ENCODE measurements at regions not wholly inside any gene's neighbourhood (a gene's known extent, or its start where the extent isn't known, plus 50 kb on each side); places are given as distances from the start of the nearest gene placed in this dataset.

DNA sequence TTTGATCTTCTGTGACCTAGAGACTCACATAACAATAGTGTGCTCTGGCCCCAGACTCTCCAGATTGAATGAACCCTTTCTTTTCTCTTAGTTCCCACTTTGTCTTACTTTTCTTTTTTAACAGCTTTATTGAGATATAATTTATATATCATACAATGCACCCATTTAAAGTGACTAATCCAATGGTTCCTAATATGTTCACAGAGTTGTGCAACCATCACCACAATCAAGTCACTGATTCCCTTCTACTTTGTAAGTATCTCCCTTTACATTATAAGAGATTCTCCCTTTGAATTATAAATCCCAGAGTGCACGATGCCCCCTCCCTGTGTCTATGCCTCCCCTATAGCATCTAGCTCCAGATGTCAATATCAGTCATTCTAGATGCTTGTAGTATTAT, 172.4 kb downstream of the HINT1 start:
- peaks cover 7% of the 10 kb centered on the region for H3K4me1 Mint-ChIP-seq
- no peak overlapping the region for H3K27ac Mint-ChIP-seq
- no peak overlapping the region for H3K4me3 Mint-ChIP-seq
- no peak for DNase-seq (ENCODE audit: low spot score)
- ATAC-seq = no peak
- CTCF ChIA-PET = no interaction called here
- H3K36me3 Mint-ChIP-seq = no peaks in the 10 kb centered on the region
- TF ChIP-seq TEAD4 (CRISPR knock-in tag; IDR thresholded peaks at IDR 0.05) (no peak), ETV6 (CRISPR knock-in tag; IDR thresholded peaks at IDR 0.05) (no peak), ZNF263 (CRISPR knock-in tag; IDR thresholded peaks at IDR 0.05; ENCODE audit: low read depth) (no peak), GRHL2 (CRISPR knock-in tag; IDR thresholded peaks at IDR 0.05; ENCODE audit: insufficient replicate concordance, severe bottlenecking) (no peak), ELF4 (CRISPR knock-in tag; IDR thresholded peaks at IDR 0.05; ENCODE audit: low read depth) (no peak), SOX15 (CRISPR knock-in tag; IDR thresholded peaks at IDR 0.05) (no peak), FOXJ3 (CRISPR knock-in tag; IDR thresholded peaks at IDR 0.05; ENCODE audit: borderline replicate concordance) (no peak), FOXK1 (CRISPR knock-in tag; IDR thresholded peaks at IDR 0.05) (no peak), NFATC4 (CRISPR knock-in tag; IDR thresholded peaks at IDR 0.05) (no peak)
- TF ChIP-seq, protein P1, sequence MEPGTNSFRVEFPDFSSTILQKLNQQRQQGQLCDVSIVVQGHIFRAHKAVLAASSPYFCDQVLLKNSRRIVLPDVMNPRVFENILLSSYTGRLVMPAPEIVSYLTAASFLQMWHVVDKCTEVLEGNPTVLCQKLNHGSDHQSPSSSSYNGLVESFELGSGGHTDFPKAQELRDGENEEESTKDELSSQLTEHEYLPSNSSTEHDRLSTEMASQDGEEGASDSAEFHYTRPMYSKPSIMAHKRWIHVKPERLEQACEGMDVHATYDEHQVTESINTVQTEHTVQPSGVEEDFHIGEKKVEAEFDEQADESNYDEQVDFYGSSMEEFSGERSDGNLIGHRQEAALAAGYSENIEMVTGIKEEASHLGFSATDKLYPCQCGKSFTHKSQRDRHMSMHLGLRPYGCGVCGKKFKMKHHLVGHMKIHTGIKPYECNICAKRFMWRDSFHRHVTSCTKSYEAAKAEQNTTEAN (CRISPR knock-in tag; IDR thresholded peaks at IDR 0.05) = no peak
- TF ChIP-seq, protein P2, sequence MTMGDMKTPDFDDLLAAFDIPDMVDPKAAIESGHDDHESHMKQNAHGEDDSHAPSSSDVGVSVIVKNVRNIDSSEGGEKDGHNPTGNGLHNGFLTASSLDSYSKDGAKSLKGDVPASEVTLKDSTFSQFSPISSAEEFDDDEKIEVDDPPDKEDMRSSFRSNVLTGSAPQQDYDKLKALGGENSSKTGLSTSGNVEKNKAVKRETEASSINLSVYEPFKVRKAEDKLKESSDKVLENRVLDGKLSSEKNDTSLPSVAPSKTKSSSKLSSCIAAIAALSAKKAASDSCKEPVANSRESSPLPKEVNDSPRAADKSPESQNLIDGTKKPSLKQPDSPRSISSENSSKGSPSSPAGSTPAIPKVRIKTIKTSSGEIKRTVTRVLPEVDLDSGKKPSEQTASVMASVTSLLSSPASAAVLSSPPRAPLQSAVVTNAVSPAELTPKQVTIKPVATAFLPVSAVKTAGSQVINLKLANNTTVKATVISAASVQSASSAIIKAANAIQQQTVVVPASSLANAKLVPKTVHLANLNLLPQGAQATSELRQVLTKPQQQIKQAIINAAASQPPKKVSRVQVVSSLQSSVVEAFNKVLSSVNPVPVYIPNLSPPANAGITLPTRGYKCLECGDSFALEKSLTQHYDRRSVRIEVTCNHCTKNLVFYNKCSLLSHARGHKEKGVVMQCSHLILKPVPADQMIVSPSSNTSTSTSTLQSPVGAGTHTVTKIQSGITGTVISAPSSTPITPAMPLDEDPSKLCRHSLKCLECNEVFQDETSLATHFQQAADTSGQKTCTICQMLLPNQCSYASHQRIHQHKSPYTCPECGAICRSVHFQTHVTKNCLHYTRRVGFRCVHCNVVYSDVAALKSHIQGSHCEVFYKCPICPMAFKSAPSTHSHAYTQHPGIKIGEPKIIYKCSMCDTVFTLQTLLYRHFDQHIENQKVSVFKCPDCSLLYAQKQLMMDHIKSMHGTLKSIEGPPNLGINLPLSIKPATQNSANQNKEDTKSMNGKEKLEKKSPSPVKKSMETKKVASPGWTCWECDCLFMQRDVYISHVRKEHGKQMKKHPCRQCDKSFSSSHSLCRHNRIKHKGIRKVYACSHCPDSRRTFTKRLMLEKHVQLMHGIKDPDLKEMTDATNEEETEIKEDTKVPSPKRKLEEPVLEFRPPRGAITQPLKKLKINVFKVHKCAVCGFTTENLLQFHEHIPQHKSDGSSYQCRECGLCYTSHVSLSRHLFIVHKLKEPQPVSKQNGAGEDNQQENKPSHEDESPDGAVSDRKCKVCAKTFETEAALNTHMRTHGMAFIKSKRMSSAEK (CRISPR knock-in tag; IDR thresholded peaks at IDR 0.05; ENCODE audit: borderline replicate concordance) = no peak
- TF ChIP-seq, protein P3, sequence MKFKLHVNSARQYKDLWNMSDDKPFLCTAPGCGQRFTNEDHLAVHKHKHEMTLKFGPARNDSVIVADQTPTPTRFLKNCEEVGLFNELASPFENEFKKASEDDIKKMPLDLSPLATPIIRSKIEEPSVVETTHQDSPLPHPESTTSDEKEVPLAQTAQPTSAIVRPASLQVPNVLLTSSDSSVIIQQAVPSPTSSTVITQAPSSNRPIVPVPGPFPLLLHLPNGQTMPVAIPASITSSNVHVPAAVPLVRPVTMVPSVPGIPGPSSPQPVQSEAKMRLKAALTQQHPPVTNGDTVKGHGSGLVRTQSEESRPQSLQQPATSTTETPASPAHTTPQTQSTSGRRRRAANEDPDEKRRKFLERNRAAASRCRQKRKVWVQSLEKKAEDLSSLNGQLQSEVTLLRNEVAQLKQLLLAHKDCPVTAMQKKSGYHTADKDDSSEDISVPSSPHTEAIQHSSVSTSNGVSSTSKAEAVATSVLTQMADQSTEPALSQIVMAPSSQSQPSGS (CRISPR knock-in tag; IDR thresholded peaks at IDR 0.05; ENCODE audit: borderline replicate concordance, low read depth) = no peak
- TF ChIP-seq, protein P4, sequence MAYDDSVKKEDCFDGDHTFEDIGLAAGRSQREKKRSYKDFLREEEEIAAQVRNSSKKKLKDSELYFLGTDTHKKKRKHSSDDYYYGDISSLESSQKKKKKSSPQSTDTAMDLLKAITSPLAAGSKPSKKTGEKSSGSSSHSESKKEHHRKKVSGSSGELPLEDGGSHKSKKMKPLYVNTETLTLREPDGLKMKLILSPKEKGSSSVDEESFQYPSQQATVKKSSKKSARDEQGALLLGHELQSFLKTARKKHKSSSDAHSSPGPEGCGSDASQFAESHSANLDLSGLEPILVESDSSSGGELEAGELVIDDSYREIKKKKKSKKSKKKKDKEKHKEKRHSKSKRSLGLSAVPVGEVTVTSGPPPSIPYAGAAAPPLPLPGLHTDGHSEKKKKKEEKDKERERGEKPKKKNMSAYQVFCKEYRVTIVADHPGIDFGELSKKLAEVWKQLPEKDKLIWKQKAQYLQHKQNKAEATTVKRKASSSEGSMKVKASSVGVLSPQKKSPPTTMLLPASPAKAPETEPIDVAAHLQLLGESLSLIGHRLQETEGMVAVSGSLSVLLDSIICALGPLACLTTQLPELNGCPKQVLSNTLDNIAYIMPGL (CRISPR knock-in tag; IDR thresholded peaks at IDR 0.05) = no peak
- H3K27me3 Mint-ChIP-seq (ENCODE audit: low read depth) = no peaks in the 10 kb centered on the region
- no peaks in the 10 kb centered on the region for H3K9me3 Mint-ChIP-seq
- POLR2A ChIA-PET = no interaction called here

DNA sequence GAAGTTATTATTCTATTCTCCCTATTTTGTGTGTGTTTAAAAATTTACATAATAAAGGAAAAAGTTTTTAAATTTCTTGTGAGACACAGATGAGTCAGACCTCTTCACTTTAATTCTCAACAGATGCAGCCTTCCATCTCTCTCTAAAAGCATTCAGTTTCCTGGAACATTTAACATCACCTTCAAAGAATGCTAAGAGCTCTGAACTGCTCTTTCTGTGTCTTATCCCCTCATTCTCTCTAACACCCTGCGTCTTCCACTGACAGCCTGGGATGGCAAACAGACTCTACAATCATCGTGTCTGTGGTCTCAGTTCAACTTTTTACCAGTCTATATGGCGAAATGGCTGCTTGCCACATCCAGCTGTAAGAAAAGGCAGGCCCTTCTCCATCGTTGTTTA, 173.0 kb downstream of the HINT1 start:
- ATAC-seq = no peak
- no peak overlapping the region for H3K27ac Mint-ChIP-seq
- DNase-seq (ENCODE audit: low spot score) = no peak
- no peaks in the 10 kb centered on the region for H3K36me3 Mint-ChIP-seq
- no peaks in the 10 kb centered on the region for H3K9me3 Mint-ChIP-seq
- CTCF ChIA-PET = no interaction called here
- POLR2A ChIA-PET = no interaction called here
- H3K27me3 Mint-ChIP-seq (ENCODE audit: low read depth) = no peaks in the 10 kb centered on the region
- H3K4me3 Mint-ChIP-seq = no peak overlapping the region
- peaks cover 7% of the 10 kb centered on the region for H3K4me1 Mint-ChIP-seq
- TF ChIP-seq, protein P4 (CRISPR knock-in tag; IDR thresholded peaks at IDR 0.05) = no peak
- TF ChIP-seq, protein P2 (CRISPR knock-in tag; IDR thresholded peaks at IDR 0.05; ENCODE audit: borderline replicate concordance) = no peak
- TF ChIP-seq NR3C1 (CRISPR knock-in tag; conservative IDR thresholded peaks at IDR 0.05; ENCODE audit: low read depth) (no peak), FOXP1 (CRISPR knock-in tag; IDR thresholded peaks at IDR 0.05; ENCODE audit: borderline replicate concordance) (no peak), CREM (CRISPR knock-in tag; IDR thresholded peaks at IDR 0.05) (no peak), GTF2I (CRISPR knock-in tag; conservative IDR thresholded peaks at IDR 0.05) (no peak)
- TF ChIP-seq, protein P5, sequence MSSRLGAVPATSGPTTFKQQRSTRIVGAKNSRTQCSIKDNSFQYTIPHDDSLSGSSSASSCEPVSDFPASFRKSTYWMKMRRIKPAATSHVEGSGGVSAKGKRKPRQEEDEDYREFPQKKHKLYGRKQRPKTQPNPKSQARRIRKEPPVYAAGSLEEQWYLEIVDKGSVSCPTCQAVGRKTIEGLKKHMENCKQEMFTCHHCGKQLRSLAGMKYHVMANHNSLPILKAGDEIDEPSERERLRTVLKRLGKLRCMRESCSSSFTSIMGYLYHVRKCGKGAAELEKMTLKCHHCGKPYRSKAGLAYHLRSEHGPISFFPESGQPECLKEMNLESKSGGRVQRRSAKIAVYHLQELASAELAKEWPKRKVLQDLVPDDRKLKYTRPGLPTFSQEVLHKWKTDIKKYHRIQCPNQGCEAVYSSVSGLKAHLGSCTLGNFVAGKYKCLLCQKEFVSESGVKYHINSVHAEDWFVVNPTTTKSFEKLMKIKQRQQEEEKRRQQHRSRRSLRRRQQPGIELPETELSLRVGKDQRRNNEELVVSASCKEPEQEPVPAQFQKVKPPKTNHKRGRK (CRISPR knock-in tag; IDR thresholded peaks at IDR 0.05; ENCODE audit: borderline replicate concordance) = no peak
